Endothelial cell (in vitro differentiated cells): ENCODE measurements at regions not wholly inside any gene's neighbourhood (a gene's known extent, or its start where the extent isn't known, plus 50 kb on each side); places are given as distances from the start of the nearest gene placed in this dataset.

Experiments used
- DNase-seq: peaks from one replicate; pipeline ENCODE4 v3.0.0; 2021; ENCODE audit warnings: low spot score
- H3K27ac Mint-ChIP-seq: one replicate; pipeline ENCODE4 v1.8.0; 2021; ENCODE audit warnings: mixed read lengths, inconsistent platforms; ENCODE audit not compliant: unreplicated experiment
- H3K27me3 Mint-ChIP-seq: one replicate; pipeline ENCODE4 v1.8.0; 2021; ENCODE audit warnings: mild to moderate bottlenecking, moderate library complexity, mixed read lengths, inconsistent platforms; ENCODE audit not compliant: unreplicated experiment
- H3K36me3 Mint-ChIP-seq: one replicate; pipeline ENCODE4 v1.8.0; 2021; ENCODE audit warnings: mild to moderate bottlenecking, low read depth, mixed read lengths, inconsistent platforms; ENCODE audit not compliant: unreplicated experiment
- H3K4me1 Mint-ChIP-seq: one replicate; pipeline ENCODE4 v1.8.0; 2021; ENCODE audit warnings: mild to moderate bottlenecking, mixed read lengths, inconsistent platforms; ENCODE audit not compliant: unreplicated experiment
- H3K4me3 Mint-ChIP-seq: one replicate; pipeline ENCODE4 v1.8.0; 2021; ENCODE audit warnings: mild to moderate bottlenecking, mixed read lengths, inconsistent platforms; ENCODE audit not compliant: unreplicated experiment
- H3K9me3 Mint-ChIP-seq: one replicate; pipeline ENCODE4 v1.8.0; 2021; ENCODE audit warnings: mixed read lengths, inconsistent platforms; ENCODE audit not compliant: unreplicated experiment
- TF ChIP-seq, protein P1 (sequence below): fragments of 200-600 bp; sonication (generic); IDR thresholded peaks from one replicate; pipeline ENCODE4 v1.5.0; 2021; ENCODE audit warnings: antibody characterized with exemption; ENCODE audit not compliant: unreplicated experiment

DNA sequence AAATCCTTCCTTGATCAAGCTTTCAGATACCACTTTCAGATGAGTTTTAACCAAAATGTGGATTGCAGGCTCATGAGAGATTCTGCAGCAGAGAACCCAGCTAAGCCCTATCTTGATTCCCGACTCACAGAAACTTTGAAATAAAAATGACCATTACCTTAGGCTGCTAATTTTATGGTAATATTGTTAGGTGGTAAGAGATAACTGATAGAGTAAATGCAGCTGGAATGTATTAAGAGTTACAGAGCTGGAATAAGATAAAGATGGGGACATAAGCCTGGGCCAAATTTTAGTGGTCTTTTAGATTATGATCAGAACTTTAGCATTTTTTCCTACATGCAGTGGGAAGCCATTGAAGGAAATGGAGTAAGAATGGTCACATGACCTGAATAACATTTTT lies 1074.0 kb downstream of the CDH11 start:
- no peaks in the 10 kb centered on the region for H3K4me1 Mint-ChIP-seq
- H3K27ac Mint-ChIP-seq: no peak overlapping the region
- H3K36me3 Mint-ChIP-seq: no peaks in the 10 kb centered on the region
- TF ChIP-seq, protein P1, sequence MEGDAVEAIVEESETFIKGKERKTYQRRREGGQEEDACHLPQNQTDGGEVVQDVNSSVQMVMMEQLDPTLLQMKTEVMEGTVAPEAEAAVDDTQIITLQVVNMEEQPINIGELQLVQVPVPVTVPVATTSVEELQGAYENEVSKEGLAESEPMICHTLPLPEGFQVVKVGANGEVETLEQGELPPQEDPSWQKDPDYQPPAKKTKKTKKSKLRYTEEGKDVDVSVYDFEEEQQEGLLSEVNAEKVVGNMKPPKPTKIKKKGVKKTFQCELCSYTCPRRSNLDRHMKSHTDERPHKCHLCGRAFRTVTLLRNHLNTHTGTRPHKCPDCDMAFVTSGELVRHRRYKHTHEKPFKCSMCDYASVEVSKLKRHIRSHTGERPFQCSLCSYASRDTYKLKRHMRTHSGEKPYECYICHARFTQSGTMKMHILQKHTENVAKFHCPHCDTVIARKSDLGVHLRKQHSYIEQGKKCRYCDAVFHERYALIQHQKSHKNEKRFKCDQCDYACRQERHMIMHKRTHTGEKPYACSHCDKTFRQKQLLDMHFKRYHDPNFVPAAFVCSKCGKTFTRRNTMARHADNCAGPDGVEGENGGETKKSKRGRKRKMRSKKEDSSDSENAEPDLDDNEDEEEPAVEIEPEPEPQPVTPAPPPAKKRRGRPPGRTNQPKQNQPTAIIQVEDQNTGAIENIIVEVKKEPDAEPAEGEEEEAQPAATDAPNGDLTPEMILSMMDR: no peak
- H3K9me3 Mint-ChIP-seq: no peaks in the 10 kb centered on the region
- no peak overlapping the region for H3K4me3 Mint-ChIP-seq
- no peak for DNase-seq
- peaks cover 1% of the 10 kb centered on the region for H3K27me3 Mint-ChIP-seq

DNA sequence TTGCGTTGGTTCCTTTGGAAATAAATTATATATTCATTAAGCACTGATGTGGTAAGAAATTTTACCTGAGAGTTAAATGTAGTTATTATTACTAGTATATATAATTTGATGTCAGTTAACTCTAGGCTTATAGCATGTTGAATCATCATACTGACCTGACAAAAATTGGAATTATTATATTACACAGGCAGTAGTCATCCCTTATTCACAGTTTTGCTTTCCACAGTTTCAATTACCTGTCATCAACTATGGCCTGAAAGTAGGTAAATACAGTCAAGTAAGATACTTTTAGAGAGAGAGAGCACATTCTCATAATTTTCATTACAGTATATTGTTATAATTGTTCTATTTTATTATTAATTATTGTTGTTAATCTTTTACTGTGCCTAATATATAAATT lies 1074.7 kb downstream of the CDH11 start:
- peaks cover 1% of the 10 kb centered on the region for H3K27me3 Mint-ChIP-seq
- H3K4me3 Mint-ChIP-seq: no peak overlapping the region
- H3K36me3 Mint-ChIP-seq: no peaks in the 10 kb centered on the region
- DNase-seq: no peak
- TF ChIP-seq, protein P1: no peak
- no peaks in the 10 kb centered on the region for H3K4me1 Mint-ChIP-seq
- H3K9me3 Mint-ChIP-seq: no peaks in the 10 kb centered on the region
- H3K27ac Mint-ChIP-seq: no peak overlapping the region

DNA sequence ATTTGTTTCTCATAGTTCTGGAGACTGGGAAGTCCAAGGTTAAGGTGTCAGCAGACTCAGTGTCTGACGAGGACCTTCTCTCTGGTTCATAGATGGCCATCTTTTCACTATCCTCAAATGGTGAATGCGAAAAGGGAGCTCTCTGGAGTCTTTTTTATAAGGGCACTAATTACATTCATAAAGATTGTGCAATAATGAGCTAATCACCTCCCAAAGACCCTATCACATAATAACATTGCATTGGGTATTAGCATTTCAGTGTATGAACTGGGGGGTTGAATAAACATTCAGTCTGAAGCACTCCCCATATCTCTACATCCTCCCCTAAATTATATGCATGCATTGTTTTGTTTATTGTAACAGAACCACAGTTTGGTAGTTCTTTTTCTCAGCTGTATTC lies 1086.5 kb downstream of the CDH11 start:
- Mint-ChIP-seq H3K36me3 (no peaks in the 10 kb centered on the region), H3K9me3 (no peaks in the 10 kb centered on the region), H3K4me1 (no peaks in the 10 kb centered on the region), H3K4me3 (no peak overlapping the region), H3K27ac (no peak overlapping the region), H3K27me3 (peaks cover 1% of the 10 kb centered on the region)
- no peak for DNase-seq
- TF ChIP-seq, protein P1: no peak

DNA sequence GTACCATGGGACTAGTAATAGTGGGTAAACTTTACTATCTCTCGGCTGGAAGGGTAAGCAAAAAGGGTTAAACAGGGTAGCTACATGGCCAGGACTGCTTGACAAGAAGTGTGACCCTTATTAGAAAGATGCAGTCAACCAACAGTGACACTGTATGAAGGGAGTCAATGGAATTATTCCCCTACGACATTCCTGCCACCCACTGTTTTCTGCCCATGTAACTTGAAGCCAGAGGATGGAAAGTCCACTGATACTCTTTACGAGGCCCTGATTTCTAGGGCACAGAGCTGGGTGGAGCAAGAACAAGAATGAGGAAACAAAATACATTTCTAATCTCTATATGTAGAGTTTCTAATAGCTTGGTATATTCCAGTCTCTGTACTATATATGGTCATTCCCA lies 1102.5 kb downstream of the CDH11 start:
- no peak overlapping the region for H3K4me3 Mint-ChIP-seq
- no peaks in the 10 kb centered on the region for H3K4me1 Mint-ChIP-seq
- DNase-seq: no peak

GRCh38 chr16:64017796-64018195 lies 1104.1 kb downstream of the CDH11 start:
- H3K9me3 Mint-ChIP-seq: no peaks in the 10 kb centered on the region
- no peaks in the 10 kb centered on the region for H3K27me3 Mint-ChIP-seq
- H3K4me1 Mint-ChIP-seq: no peaks in the 10 kb centered on the region
- no peak for DNase-seq
- H3K36me3 Mint-ChIP-seq: no peaks in the 10 kb centered on the region
- H3K4me3 Mint-ChIP-seq: no peak overlapping the region
- H3K27ac Mint-ChIP-seq: no peak overlapping the region
- TF ChIP-seq, protein P1: no peak

More for the DNA sequence above, 1102.5 kb downstream of the CDH11 start:
- no peaks in the 10 kb centered on the region for H3K36me3 Mint-ChIP-seq
- TF ChIP-seq, protein P1: no peak
- H3K27ac Mint-ChIP-seq: no peak overlapping the region
- H3K9me3 Mint-ChIP-seq: no peaks in the 10 kb centered on the region
- no peaks in the 10 kb centered on the region for H3K27me3 Mint-ChIP-seq
